Psoas muscle (tissue), 7 donors: ENCODE measurements at regions not wholly inside any gene's neighbourhood (a gene's known extent, or its start where the extent isn't known, plus 50 kb on each side); places are given as distances from the start of the nearest gene placed in this dataset.

ENCODE experiments used
- ATAC-seq, 4 donors: fragments of 200-7000 bp; cut with Tn5 transposase; one replicate each; pipeline ENCODE4 v1.9.1; 2020; ENCODE audit warnings: moderate library complexity in 3 of 4, mild to moderate bottlenecking in 2 of 4
- DNase-seq, 2 donors: peaks; one replicate each; pipeline ENCODE4 v3.0.0-alpha.2; 2020
- H3K27ac ChIP-seq: fragments of 200-600 bp; one replicate; pipeline ENCODE4 v1.8.0; 2022
- H3K27me3 ChIP-seq, 3 donors: fragments of 200-600 bp in 1 of 3; one replicate each; pipeline versions ENCODE4 v1.6.1 to v1.8.0; 2013 to 2022; ENCODE audit warnings: low read length in 2 of 3, mild to moderate bottlenecking in 2 of 3, moderate library complexity in 1 of 3; ENCODE audit not compliant: insufficient read depth in 3 of 3
- H3K36me3 ChIP-seq, 2 donors: fragments of 200-600 bp in 1 of 2; one replicate each; pipeline versions ENCODE4 v1.6.1 to v1.8.0; 2013 to 2022; ENCODE audit warnings: low read depth in 1 of 2, mild to moderate bottlenecking in 1 of 2, moderate library complexity in 1 of 2; ENCODE audit not compliant: insufficient read depth in 1 of 2
- H3K4me1 ChIP-seq: fragments of 200-600 bp; one replicate; pipeline ENCODE4 v1.8.0; 2022
- H3K4me3 ChIP-seq: fragments of 200-600 bp; one replicate; pipeline ENCODE4 v1.8.0; 2022; ENCODE audit warnings: mild to moderate bottlenecking
- H3K9me3 ChIP-seq: fragments of 200-600 bp; one replicate; pipeline ENCODE4 v1.8.0; 2022
- WGBS, 3 donors: extraction: QIAGEN DNeasy Blood & Tissue Kit; methylation state at CpG; one replicate each; pipeline versions ENCODE4 v1.1.6 to v1.1.7; 2013; 5-methylcytosine and 5-hydroxymethylcytosine counted together
- intact Hi-C, 2 donors: fragments of 100-400 bp; cut with DNase I; formaldehyde crosslinking; loops; one replicate each; pipeline versions ENCODE4 v1.11.0 to v1.14.2; 2022
- TF ChIP-seq, protein P1 (sequence below): fragments of 200-600 bp; IDR thresholded peaks from one replicate; pipeline ENCODE4 v1.8.0; 2022; ENCODE audit warnings: antibody characterized with exemption
- donor health status: healthy with polysubstance abuse.
- donor health status: DM: no; HTN: no; CAD: no; lungs with moderate emphysema.
- donor health status: Bipolar disorder and iron deficiency.
- donor health status: healthy.
- donor health status: DM: yes; HTN: yes; CAD: no.
- donor health status: DM: no; HTN: no; CAD: no.
- donor health status: DM: yes; HTN: yes; CAD: no.

DNA sequence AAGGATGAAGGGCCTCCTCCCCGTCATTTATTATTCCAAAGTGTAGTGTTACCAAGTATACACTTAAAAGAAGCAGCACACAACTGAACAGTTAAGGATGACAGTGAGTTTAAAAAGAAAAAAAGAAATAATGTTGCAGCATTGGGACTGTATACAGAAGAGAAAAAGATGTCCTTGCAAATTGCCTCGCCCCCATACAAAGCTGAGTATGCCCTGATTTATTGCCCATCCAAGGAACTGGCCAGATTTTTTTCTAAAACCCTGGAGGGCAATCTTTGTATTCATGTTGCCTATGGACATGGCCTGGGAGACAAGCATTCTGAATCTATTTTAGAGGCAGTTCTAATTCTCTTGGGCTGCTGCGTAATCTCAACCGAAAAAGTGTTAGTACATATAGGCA is 182.7 kb upstream of the NR4A3 start:
- ATAC-seq = no peak
- 82 to 92% (median 88%) methylated on average over 4 of the region's 4 CpGs for WGBS, 3 donors
- no peak for DNase-seq

GRCh38 chr9:99647604-99648003 is 174.1 kb upstream of the NR4A3 start:
- ATAC-seq (no peak), DNase-seq (no peak)
- Histone ChIP-seq H3K9me3 (peaks cover 5% of the 10 kb centered on the region), H3K4me3 (no peak overlapping the region), H3K4me1 (no peaks in the 10 kb centered on the region), H3K27ac (no peak overlapping the region), H3K27me3 (no peaks in the 10 kb centered on the region), H3K36me3 (no peaks in the 10 kb centered on the region)
- TF ChIP-seq, protein P1, sequence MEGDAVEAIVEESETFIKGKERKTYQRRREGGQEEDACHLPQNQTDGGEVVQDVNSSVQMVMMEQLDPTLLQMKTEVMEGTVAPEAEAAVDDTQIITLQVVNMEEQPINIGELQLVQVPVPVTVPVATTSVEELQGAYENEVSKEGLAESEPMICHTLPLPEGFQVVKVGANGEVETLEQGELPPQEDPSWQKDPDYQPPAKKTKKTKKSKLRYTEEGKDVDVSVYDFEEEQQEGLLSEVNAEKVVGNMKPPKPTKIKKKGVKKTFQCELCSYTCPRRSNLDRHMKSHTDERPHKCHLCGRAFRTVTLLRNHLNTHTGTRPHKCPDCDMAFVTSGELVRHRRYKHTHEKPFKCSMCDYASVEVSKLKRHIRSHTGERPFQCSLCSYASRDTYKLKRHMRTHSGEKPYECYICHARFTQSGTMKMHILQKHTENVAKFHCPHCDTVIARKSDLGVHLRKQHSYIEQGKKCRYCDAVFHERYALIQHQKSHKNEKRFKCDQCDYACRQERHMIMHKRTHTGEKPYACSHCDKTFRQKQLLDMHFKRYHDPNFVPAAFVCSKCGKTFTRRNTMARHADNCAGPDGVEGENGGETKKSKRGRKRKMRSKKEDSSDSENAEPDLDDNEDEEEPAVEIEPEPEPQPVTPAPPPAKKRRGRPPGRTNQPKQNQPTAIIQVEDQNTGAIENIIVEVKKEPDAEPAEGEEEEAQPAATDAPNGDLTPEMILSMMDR = no peak
- intact Hi-C loops = no loop called here

More for the DNA sequence above, 182.7 kb upstream of the NR4A3 start:
- no peaks in the 10 kb centered on the region for H3K4me1 ChIP-seq
- no peaks in the 10 kb centered on the region for H3K27me3 ChIP-seq
- peaks cover 4% of the 10 kb centered on the region for H3K9me3 ChIP-seq
- intact Hi-C loops = no loop called here
- TF ChIP-seq, protein P1 = no peak
- H3K36me3 ChIP-seq = no peaks in the 10 kb centered on the region
- H3K27ac ChIP-seq = no peak overlapping the region
- no peak overlapping the region for H3K4me3 ChIP-seq

- WGBS, 3 donors = 91 to 96% (median 91%) methylated on average over 5 of the region's 5 CpGs
- Histone ChIP-seq H3K36me3 (no peaks in the 10 kb centered on the region), H3K4me1 (no peaks in the 10 kb centered on the region), H3K9me3 (peaks cover 10% of the 10 kb centered on the region), H3K27ac (no peak overlapping the region), H3K27me3 (no peaks in the 10 kb centered on the region), H3K4me3 (no peak overlapping the region)
- DNase-seq = no peak
- intact Hi-C loops = no loop called here
- no peak for ATAC-seq
- TF ChIP-seq, protein P1 = no peak
These were observed 171.4 kb upstream of the NR4A3 start for GRCh38 chr9:99650187-99650874.

- H3K36me3 ChIP-seq = no peaks in the 10 kb centered on the region
- H3K4me3 ChIP-seq = no peak overlapping the region
- TF ChIP-seq, protein P1 = no peak
- no peak for ATAC-seq
- no peak for DNase-seq
- no peaks in the 10 kb centered on the region for H3K27me3 ChIP-seq
- WGBS, 3 donors = 71 to 79% (median 76%) methylated on average over 4 of the region's 4 CpGs
- H3K27ac ChIP-seq = no peak overlapping the region
- H3K4me1 ChIP-seq = no peaks in the 10 kb centered on the region
- intact Hi-C loops = no loop called here
- no peaks in the 10 kb centered on the region for H3K9me3 ChIP-seq
These were observed 161.5 kb upstream of the NR4A3 start for GRCh38 chr9:99660191-99660636.

GRCh38 chr9:99663297-99663696 is 158.4 kb upstream of the NR4A3 start:
- no peaks in the 10 kb centered on the region for H3K9me3 ChIP-seq
- no peak overlapping the region for H3K4me3 ChIP-seq
- intact Hi-C loops = no loop called here
- no peaks in the 10 kb centered on the region for H3K27me3 ChIP-seq
- DNase-seq (no peak), ATAC-seq (no peak)
- no peaks in the 10 kb centered on the region for H3K36me3 ChIP-seq
- TF ChIP-seq, protein P1 = no peak
- WGBS, 3 donors = 58 to 75% (median 75%) methylated on average over 1 of the region's 1 CpG
- H3K4me1 ChIP-seq = no peaks in the 10 kb centered on the region
- no peak overlapping the region for H3K27ac ChIP-seq
